Lung (tissue), 11 donors: ENCODE measurements at regions not wholly inside any gene's neighbourhood (a gene's known extent, or its start where the extent isn't known, plus 50 kb on each side); places are given as distances from the start of the nearest gene placed in this dataset.

ENCODE experiments used
- ATAC-seq: fragments of 200-7000 bp; cut with Tn5 transposase; one replicate; pipeline ENCODE4 v1.9.1; 2020; ENCODE audit warnings: moderate number of reproducible peaks; ENCODE audit not compliant: insufficient read depth, low FRiP score
- DNase-seq, 3 donors: peaks; one replicate each; pipeline ENCODE4 v3.0.0-alpha.2; 2013 to 2017
- H3K27ac ChIP-seq, 2 donors: one replicate each; pipeline ENCODE4 v1.5.1; 2013; ENCODE audit warnings: mild to moderate bottlenecking in 2 of 2, moderate library complexity in 2 of 2, control low read depth in 1 of 2, inconsistent platforms in 1 of 2, low read depth in 1 of 2, low read length in 1 of 2
- H3K27me3 ChIP-seq, 3 donors: one replicate each; pipeline ENCODE4 v1.5.1; 2013; ENCODE audit warnings: low read length in 2 of 3; ENCODE audit not compliant: control insufficient read depth in 3 of 3, insufficient read depth in 3 of 3
- H3K36me3 ChIP-seq, 4 donors: one replicate each; pipeline ENCODE4 v1.5.1; 2013; ENCODE audit warnings: low read length in 4 of 4, mild to moderate bottlenecking in 1 of 4, moderate library complexity in 1 of 4; ENCODE audit not compliant: control insufficient read depth in 4 of 4, insufficient read depth in 4 of 4
- H3K4me1 ChIP-seq, 5 donors: one replicate each; pipeline ENCODE4 v1.5.1; 2013; ENCODE audit warnings: low read length in 5 of 5, mild to moderate bottlenecking in 2 of 5, moderate library complexity in 1 of 5; ENCODE audit not compliant: control insufficient read depth in 5 of 5, insufficient read depth in 5 of 5
- H3K4me3 ChIP-seq: one replicate; pipeline ENCODE4 v1.5.1; 2013; ENCODE audit warnings: mild to moderate bottlenecking, control low read depth, moderate library complexity
- H3K9ac ChIP-seq, 2 donors: one replicate each; pipeline ENCODE4 v1.5.1; 2013; ENCODE audit warnings: low read length in 2 of 2, control low read depth in 1 of 2; ENCODE audit not compliant: insufficient read depth in 1 of 2
- H3K9me3 ChIP-seq, 4 donors: one replicate each; pipeline ENCODE4 v1.5.1; 2013; ENCODE audit warnings: low read length in 3 of 4, mild to moderate bottlenecking in 1 of 4, moderate library complexity in 1 of 4; ENCODE audit not compliant: control insufficient read depth in 4 of 4, insufficient read depth in 3 of 4
- whole genome bisulfite sequencing, 2 donors: extraction: QIAGEN DNeasy Blood & Tissue Kit; methylation state at CpG; one replicate each; pipeline ENCODE4 v1.1.7; 2013; 5-methylcytosine and 5-hydroxymethylcytosine counted together
- TF ChIP-seq, protein P1 (sequence below): IDR thresholded peaks from 2 replicates; pipeline ENCODE4 v1.5.1; 2012; ENCODE audit warnings: mild to moderate bottlenecking; ENCODE audit errors: control extremely low read depth, extremely low read depth
- donor health status: control.
- donor health status: control.
- donor health status: Bipolar disorder and iron deficiency.
- donor health status: healthy.
- donor health status: DM: yes; HTN: yes; CAD: no.

DNA sequence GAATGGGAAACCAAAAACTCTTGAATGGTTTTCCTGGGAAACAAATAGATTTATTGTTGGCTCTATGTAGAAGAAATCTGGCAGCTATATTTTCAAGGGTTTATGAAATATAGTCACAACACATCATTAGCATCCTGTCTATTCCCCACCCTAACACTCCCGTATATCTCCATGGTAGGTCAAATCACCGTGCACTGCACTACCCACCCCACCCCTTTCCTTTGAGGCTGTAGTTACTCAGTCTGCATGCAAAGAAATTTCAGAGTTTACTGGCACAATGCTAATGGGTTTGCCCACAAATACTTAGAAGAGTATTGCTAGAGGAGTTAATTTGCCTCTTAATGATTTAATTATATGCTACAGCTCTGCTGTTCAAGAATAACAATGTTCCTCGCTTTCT lies 329.1 kb upstream of the TSHZ2 start:
- no peak overlapping the region for H3K27ac ChIP-seq
- ATAC-seq: no peak

DNA sequence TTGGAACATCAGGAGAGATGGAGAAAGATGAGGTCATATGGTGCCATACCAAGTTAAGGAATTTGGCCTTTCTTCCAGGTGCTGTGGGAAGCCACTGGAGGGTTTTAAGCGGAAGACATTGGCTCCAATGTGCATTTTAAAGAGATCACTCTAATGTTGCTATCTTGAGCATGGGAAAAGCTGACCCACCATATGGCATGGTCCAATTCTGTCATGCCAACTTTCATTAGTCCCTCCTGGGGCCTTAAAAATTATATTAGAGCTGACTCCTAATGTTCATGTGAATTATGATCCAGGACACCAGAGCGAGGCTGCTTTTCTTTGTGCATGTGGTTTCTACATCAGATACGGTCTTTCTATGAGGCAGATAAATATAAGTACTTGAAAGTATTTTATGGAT lies 335.0 kb upstream of the TSHZ2 start:
- WGBS, 2 donors: 95% methylated on average over 3 of the region's 3 CpGs
- H3K4me1 ChIP-seq: no peaks in the 10 kb centered on the region
- ATAC-seq (no peak), DNase-seq (no peak)
- no peaks in the 10 kb centered on the region for H3K9me3 ChIP-seq
- no peaks in the 10 kb centered on the region for H3K36me3 ChIP-seq
- no peak overlapping the region for H3K9ac ChIP-seq
- TF ChIP-seq, protein P1, sequence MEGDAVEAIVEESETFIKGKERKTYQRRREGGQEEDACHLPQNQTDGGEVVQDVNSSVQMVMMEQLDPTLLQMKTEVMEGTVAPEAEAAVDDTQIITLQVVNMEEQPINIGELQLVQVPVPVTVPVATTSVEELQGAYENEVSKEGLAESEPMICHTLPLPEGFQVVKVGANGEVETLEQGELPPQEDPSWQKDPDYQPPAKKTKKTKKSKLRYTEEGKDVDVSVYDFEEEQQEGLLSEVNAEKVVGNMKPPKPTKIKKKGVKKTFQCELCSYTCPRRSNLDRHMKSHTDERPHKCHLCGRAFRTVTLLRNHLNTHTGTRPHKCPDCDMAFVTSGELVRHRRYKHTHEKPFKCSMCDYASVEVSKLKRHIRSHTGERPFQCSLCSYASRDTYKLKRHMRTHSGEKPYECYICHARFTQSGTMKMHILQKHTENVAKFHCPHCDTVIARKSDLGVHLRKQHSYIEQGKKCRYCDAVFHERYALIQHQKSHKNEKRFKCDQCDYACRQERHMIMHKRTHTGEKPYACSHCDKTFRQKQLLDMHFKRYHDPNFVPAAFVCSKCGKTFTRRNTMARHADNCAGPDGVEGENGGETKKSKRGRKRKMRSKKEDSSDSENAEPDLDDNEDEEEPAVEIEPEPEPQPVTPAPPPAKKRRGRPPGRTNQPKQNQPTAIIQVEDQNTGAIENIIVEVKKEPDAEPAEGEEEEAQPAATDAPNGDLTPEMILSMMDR: no peak
- H3K27me3 ChIP-seq: no peaks in the 10 kb centered on the region
- H3K4me3 ChIP-seq: no peak overlapping the region
- H3K27ac ChIP-seq: no peak overlapping the region

More for the DNA sequence above, 329.1 kb upstream of the TSHZ2 start:
- no peaks in the 10 kb centered on the region for H3K4me1 ChIP-seq
- H3K36me3 ChIP-seq: no peaks in the 10 kb centered on the region
- no peak overlapping the region for H3K9ac ChIP-seq
- no peaks in the 10 kb centered on the region for H3K9me3 ChIP-seq
- TF ChIP-seq, protein P1: no peak
- DNase-seq: no peak
- H3K27me3 ChIP-seq: peaks cover 0 to 3% (median 0%) of the 10 kb centered on the region in 3 donors
- H3K4me3 ChIP-seq: no peak overlapping the region
- WGBS, 2 donors: 82 to 91% methylated on average over 3 of the region's 3 CpGs

DNA sequence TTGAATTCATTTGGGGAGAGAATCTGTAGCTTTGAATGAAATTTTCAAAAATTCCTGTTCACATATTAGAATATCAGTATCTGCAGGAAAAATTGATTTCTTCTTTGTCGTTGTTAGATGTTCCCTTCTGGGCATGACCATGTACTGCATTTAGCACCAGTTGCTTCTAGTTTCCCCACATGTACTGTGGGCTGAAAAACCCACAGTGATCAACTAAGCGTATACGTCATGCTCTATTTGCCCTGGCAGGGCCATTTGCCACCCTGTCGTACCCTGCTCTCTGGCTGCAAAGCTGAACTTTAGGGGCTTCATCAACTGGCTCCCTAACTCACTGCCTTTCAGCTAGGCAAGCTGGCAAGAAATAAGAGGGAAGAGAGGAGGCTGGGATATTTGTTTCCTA lies 340.7 kb upstream of the TSHZ2 start:
- ATAC-seq: no peak
- WGBS, 2 donors: 93 to 96% methylated on average over 4 of the region's 4 CpGs
- no peaks in the 10 kb centered on the region for H3K4me1 ChIP-seq
- H3K4me3 ChIP-seq: no peak overlapping the region
- H3K27ac ChIP-seq: no peak overlapping the region
- TF ChIP-seq, protein P1: no peak
- DNase-seq: no peak
- H3K9ac ChIP-seq: no peak overlapping the region
- peaks cover 0 to 6% (median under 1%) of the 10 kb centered on the region in 4 donors for H3K9me3 ChIP-seq
- H3K27me3 ChIP-seq: no peaks in the 10 kb centered on the region
- H3K36me3 ChIP-seq: no peaks in the 10 kb centered on the region

DNA sequence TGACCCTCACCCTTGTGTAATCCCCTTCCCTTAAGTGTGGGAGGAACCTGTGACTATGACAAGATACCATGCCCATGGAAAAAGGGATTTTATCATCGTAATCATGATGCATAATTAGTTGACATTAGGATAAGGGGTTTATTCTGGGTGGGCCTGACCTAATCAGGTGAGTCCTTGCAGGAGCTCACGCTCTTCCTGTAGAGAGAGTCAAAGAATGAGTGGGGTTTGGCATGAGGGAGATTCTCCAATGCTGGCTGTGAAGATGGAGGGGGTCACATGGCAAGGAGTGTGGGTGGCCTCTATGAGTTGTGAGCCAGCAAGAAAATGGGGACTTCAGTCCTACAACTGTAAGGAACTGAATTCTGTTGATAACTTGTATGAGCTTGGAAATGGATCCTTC lies 342.0 kb upstream of the TSHZ2 start:
- no peak overlapping the region for H3K27ac ChIP-seq
- no peaks in the 10 kb centered on the region for H3K36me3 ChIP-seq
- no peaks in the 10 kb centered on the region for H3K4me1 ChIP-seq
- TF ChIP-seq, protein P1: no peak
- ATAC-seq (no peak), DNase-seq (no peak)
- H3K9me3 ChIP-seq: peaks cover 0 to 8% (median under 1%) of the 10 kb centered on the region in 4 donors
- H3K4me3 ChIP-seq: no peak overlapping the region
- no peak overlapping the region for H3K9ac ChIP-seq
- WGBS, 2 donors: 35 to 66% methylated on average over 2 of the region's 2 CpGs
- no peaks in the 10 kb centered on the region for H3K27me3 ChIP-seq
